ENCODE measurements at regions not wholly inside any gene's neighbourhood (a gene's known extent, or its start where the extent isn't known, plus 50 kb on each side); places are given as distances from the start of the nearest gene placed in this dataset.

GRCh38 chr5:38165435-38165834, 92.9 kb upstream of the EGFLAM start:
- H2AFZ ChIP-seq (ENCODE audit: low read depth, low read length) = no peak overlapping the region
- Mint-ChIP-seq H3K4me3 (ENCODE audit: unreplicated experiment) (no peak overlapping the region), H3K9me3 (ENCODE audit: unreplicated experiment) (no peaks in the 10 kb centered on the region), H3K27me3 (ENCODE audit: low read depth, unreplicated experiment) (peaks cover 23% of the 10 kb centered on the region), H3K36me3 (ENCODE audit: low read depth, unreplicated experiment) (no peaks in the 10 kb centered on the region), H3K27ac (ENCODE audit: unreplicated experiment) (no peak overlapping the region), H3K4me1 (ENCODE audit: low read depth, unreplicated experiment) (no peaks in the 10 kb centered on the region)
- H3K9me3 ChIP-seq (ENCODE audit: insufficient read depth, low read depth, low read length) = no peaks in the 10 kb centered on the region
- FAIRE-seq = no peak
- no peak overlapping the region for H3K27ac ChIP-seq (ENCODE audit: low read depth, low read length)
- TF ChIP-seq CTCF (IDR thresholded peaks at IDR 0.05; ENCODE audit: insufficient read depth, low read depth, low read length) = no peak
- TF ChIP-seq EZH2 (IDR thresholded peaks at IDR 0.05; ENCODE audit: insufficient read depth, low read length) = no peak
- no peaks in the 10 kb centered on the region for H3K79me2 ChIP-seq (ENCODE audit: insufficient read depth, low read length)
- H3K4me2 ChIP-seq (ENCODE audit: low read length) = no peak overlapping the region
- DNase-seq (ENCODE audit: low read depth) = no peak
- H3K4me1 ChIP-seq (ENCODE audit: insufficient read depth, low read length) = no peaks in the 10 kb centered on the region
- no peaks in the 10 kb centered on the region for H3K36me3 ChIP-seq (ENCODE audit: insufficient read depth, low read length)
- no peaks in the 10 kb centered on the region for H3K27me3 ChIP-seq (ENCODE audit: insufficient read depth, low read length)
- no peak overlapping the region for H3K9ac ChIP-seq (ENCODE audit: low read length)
- H4K20me1 ChIP-seq (ENCODE audit: insufficient read depth, low read length) = no peaks in the 10 kb centered on the region
- no peak overlapping the region for H3K4me3 ChIP-seq (ENCODE audit: insufficient read depth, low read depth, low read length)

GRCh38 chr5:38164776-38165399, 93.5 kb upstream of the EGFLAM start:
- Mint-ChIP-seq H3K4me3 (ENCODE audit: unreplicated experiment) (no peak overlapping the region), H3K27me3 (ENCODE audit: low read depth, unreplicated experiment) (peaks cover 23% of the 10 kb centered on the region), H3K4me1 (ENCODE audit: low read depth, unreplicated experiment) (no peaks in the 10 kb centered on the region), H3K9me3 (ENCODE audit: unreplicated experiment) (no peaks in the 10 kb centered on the region), H3K27ac (ENCODE audit: unreplicated experiment) (no peak overlapping the region), H3K36me3 (ENCODE audit: low read depth, unreplicated experiment) (no peaks in the 10 kb centered on the region)
- Histone ChIP-seq H3K36me3 (ENCODE audit: insufficient read depth, low read length) (no peaks in the 10 kb centered on the region), H3K79me2 (ENCODE audit: insufficient read depth, low read length) (no peaks in the 10 kb centered on the region), H4K20me1 (ENCODE audit: insufficient read depth, low read length) (no peaks in the 10 kb centered on the region), H3K27me3 (ENCODE audit: insufficient read depth, low read length) (no peaks in the 10 kb centered on the region), H3K27ac (ENCODE audit: low read depth, low read length) (no peak overlapping the region), H3K9ac (ENCODE audit: low read length) (no peak overlapping the region), H2AFZ (ENCODE audit: low read depth, low read length) (no peak overlapping the region), H3K4me1 (ENCODE audit: insufficient read depth, low read length) (no peaks in the 10 kb centered on the region), H3K4me2 (ENCODE audit: low read length) (no peak overlapping the region), H3K9me3 (ENCODE audit: insufficient read depth, low read depth, low read length) (no peaks in the 10 kb centered on the region), H3K4me3 (ENCODE audit: insufficient read depth, low read depth, low read length) (no peak overlapping the region)
- no peak for FAIRE-seq
- DNase-seq (ENCODE audit: low read depth) = no peak
- TF ChIP-seq CTCF (IDR thresholded peaks at IDR 0.05; ENCODE audit: insufficient read depth, low read depth, low read length) (no peak), EZH2 (IDR thresholded peaks at IDR 0.05; ENCODE audit: insufficient read depth, low read length) (no peak)

GRCh38 chr5:38163636-38164237, 94.6 kb upstream of the EGFLAM start:
- H4K20me1 ChIP-seq (ENCODE audit: insufficient read depth, low read length) = no peaks in the 10 kb centered on the region
- H3K9ac ChIP-seq (ENCODE audit: low read length) = no peak overlapping the region
- H3K9me3 ChIP-seq (ENCODE audit: insufficient read depth, low read depth, low read length) = no peaks in the 10 kb centered on the region
- H3K9me3 Mint-ChIP-seq (ENCODE audit: unreplicated experiment) = no peaks in the 10 kb centered on the region
- TF ChIP-seq CTCF (IDR thresholded peaks at IDR 0.05; ENCODE audit: insufficient read depth, low read depth, low read length) = no peak
- TF ChIP-seq EZH2 (IDR thresholded peaks at IDR 0.05; ENCODE audit: insufficient read depth, low read length) = no peak
- no peaks in the 10 kb centered on the region for H3K36me3 ChIP-seq (ENCODE audit: insufficient read depth, low read length)
- H3K79me2 ChIP-seq (ENCODE audit: insufficient read depth, low read length) = no peaks in the 10 kb centered on the region
- H3K27ac Mint-ChIP-seq (ENCODE audit: unreplicated experiment) = no peak overlapping the region
- DNase-seq (ENCODE audit: low read depth) (no peak), FAIRE-seq (no peak)
- H3K4me2 ChIP-seq (ENCODE audit: low read length) = no peak overlapping the region
- H3K4me1 ChIP-seq (ENCODE audit: insufficient read depth, low read length) = no peaks in the 10 kb centered on the region
- H3K4me3 ChIP-seq (ENCODE audit: insufficient read depth, low read depth, low read length) = no peak overlapping the region
- H3K27ac ChIP-seq (ENCODE audit: low read depth, low read length) = no peak overlapping the region
- H3K27me3 ChIP-seq (ENCODE audit: insufficient read depth, low read length) = no peaks in the 10 kb centered on the region
- no peak overlapping the region for H3K4me3 Mint-ChIP-seq (ENCODE audit: unreplicated experiment)
- no peaks in the 10 kb centered on the region for H3K4me1 Mint-ChIP-seq (ENCODE audit: low read depth, unreplicated experiment)
- H3K36me3 Mint-ChIP-seq (ENCODE audit: low read depth, unreplicated experiment) = no peaks in the 10 kb centered on the region
- H3K27me3 Mint-ChIP-seq (ENCODE audit: low read depth, unreplicated experiment) = peaks cover 23% of the 10 kb centered on the region
- no peak overlapping the region for H2AFZ ChIP-seq (ENCODE audit: low read depth, low read length)
